ENCODE measurements at regions not wholly inside any gene's neighbourhood (a gene's known extent, or its start where the extent isn't known, plus 50 kb on each side); places are given as distances from the start of the nearest gene placed in this dataset. TPM values are rescaled to one million over a fixed set of nuclear protein-coding genes. Genes with fewer than 3 reads are reported as not detected.

DNA sequence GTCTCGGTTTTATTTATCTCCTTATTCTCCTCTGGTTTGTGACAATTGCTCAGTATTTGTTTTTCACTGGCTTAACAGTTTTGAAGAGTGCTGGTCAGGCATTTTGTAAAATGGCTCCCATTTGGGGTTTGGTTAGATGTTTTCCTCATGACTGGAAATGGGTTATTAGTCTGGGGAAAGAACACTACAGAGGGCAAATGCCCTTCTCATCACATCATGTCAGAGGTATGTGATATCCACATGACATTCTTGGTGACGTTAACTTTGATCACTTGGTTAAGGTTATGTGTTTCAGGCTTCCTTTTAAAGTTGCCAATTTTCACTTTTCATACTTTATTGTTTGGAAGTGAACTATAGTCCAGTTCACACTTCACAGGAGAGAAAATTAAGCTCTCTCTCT lies 74.8 kb upstream of the KLHL1 start:
- Histone ChIP-seq H3K4me1 (ENCODE audit: control insufficient read depth, extremely low read depth, insufficient read depth, low read length) (no peaks in the 10 kb centered on the region), H3K9me3 (replicated peaks; ENCODE audit: control insufficient read depth, insufficient read depth, low read length) (no peaks in the 10 kb centered on the region), H3K9ac (replicated peaks; ENCODE audit: extremely low read depth, insufficient read depth, low read length) (no peak overlapping the region), H3K79me2 (ENCODE audit: control insufficient read depth, insufficient read depth, low read length) (no peaks in the 10 kb centered on the region), H3K27ac (ENCODE audit: insufficient read depth, low read depth, low read length) (no peak overlapping the region), H3K9me1 (replicated peaks; ENCODE audit: control insufficient read depth, extremely low read depth, insufficient read depth, low read length) (no peaks in the 10 kb centered on the region), H3K27me3 (ENCODE audit: control insufficient read depth in 2 of 2, insufficient read depth in 2 of 2, low read length in 2 of 2) (no peaks in the 10 kb centered on the region), H3K4me2 (ENCODE audit: insufficient read depth, low read length) (no peak overlapping the region), H4K20me1 (replicated peaks; ENCODE audit: control insufficient read depth, extremely low read depth, insufficient read depth, low read length) (no peaks in the 10 kb centered on the region), H2AFZ (ENCODE audit: low read depth, low read length) (no peak overlapping the region), H3K4me3 (replicated peaks in 1 of 3; ENCODE audit: insufficient read depth in 1 of 3, low read depth in 1 of 3, low read length in 3 of 3) (no peak overlapping the region), H3K36me3 (ENCODE audit: control insufficient read depth in 2 of 2, extremely low read depth in 1 of 2, insufficient read depth in 2 of 2, low read length in 2 of 2) (no peaks in the 10 kb centered on the region)
- ChIA-PET CTCF (no interaction called here), POLR2A (no interaction called here)
- dilution Hi-C loops (cut with MboI; ENCODE audit: extremely low pct_ligation_motif_present, low sequenced_read_pairs) (no loop called here), intact Hi-C loops (cut with micrococcal nuclease) (no loop called here)
- DNase-seq (ENCODE audit: low read depth, low spot score) (no peak), FAIRE-seq (no peak)
- TF ChIP-seq JUN (IDR thresholded peaks at IDR 0.05; ENCODE audit: borderline replicate concordance, insufficient read depth, insufficient read length, low read depth) (no peak), POLR2A (IDR thresholded peaks at IDR 0.05; ENCODE audit: low read depth, low read length) (no peak), EZH2 (IDR thresholded peaks at IDR 0.05; ENCODE audit: borderline replicate concordance, low read depth, low read length, severe bottlenecking) (no peak), POLR2AphosphoS5 (IDR thresholded peaks at IDR 0.05; ENCODE audit: insufficient read depth, low read depth, low read length) (no peak), MYC (IDR thresholded peaks at IDR 0.05; ENCODE audit: low read depth, low read length) (no peak), GATA2 (IDR thresholded peaks at IDR 0.05; ENCODE audit: insufficient read depth, insufficient read length, low read depth, low read length) (no peak), FOS (IDR thresholded peaks at IDR 0.05; ENCODE audit: borderline replicate concordance, insufficient read depth, low read length) (no peak)
- TF ChIP-seq, protein P1, sequence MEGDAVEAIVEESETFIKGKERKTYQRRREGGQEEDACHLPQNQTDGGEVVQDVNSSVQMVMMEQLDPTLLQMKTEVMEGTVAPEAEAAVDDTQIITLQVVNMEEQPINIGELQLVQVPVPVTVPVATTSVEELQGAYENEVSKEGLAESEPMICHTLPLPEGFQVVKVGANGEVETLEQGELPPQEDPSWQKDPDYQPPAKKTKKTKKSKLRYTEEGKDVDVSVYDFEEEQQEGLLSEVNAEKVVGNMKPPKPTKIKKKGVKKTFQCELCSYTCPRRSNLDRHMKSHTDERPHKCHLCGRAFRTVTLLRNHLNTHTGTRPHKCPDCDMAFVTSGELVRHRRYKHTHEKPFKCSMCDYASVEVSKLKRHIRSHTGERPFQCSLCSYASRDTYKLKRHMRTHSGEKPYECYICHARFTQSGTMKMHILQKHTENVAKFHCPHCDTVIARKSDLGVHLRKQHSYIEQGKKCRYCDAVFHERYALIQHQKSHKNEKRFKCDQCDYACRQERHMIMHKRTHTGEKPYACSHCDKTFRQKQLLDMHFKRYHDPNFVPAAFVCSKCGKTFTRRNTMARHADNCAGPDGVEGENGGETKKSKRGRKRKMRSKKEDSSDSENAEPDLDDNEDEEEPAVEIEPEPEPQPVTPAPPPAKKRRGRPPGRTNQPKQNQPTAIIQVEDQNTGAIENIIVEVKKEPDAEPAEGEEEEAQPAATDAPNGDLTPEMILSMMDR (IDR thresholded peaks at IDR 0.05; ENCODE audit: extremely low read depth in 1 of 2, insufficient read depth in 1 of 2, low read depth in 1 of 2, low read length in 2 of 2): no peak
- TF ChIP-seq, protein P2, sequence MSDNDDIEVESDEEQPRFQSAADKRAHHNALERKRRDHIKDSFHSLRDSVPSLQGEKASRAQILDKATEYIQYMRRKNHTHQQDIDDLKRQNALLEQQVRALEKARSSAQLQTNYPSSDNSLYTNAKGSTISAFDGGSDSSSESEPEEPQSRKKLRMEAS (IDR thresholded peaks at IDR 0.05; ENCODE audit: insufficient read depth, insufficient read length): no peak
- no TSS peak for BruUV-seq (replicated peaks)

Small RNAs in the stretch of these regions (small RNA-seq; reads per million reads assigned to genes)
- not detected for gene AL445264.1 (ENCODE audit: insufficient read depth, insufficient read length, low read depth, low replicate concordance)
- not detected for gene RNU6-54P (ENCODE audit: insufficient read depth, insufficient read length, low read depth, low replicate concordance)
